Testis (tissue), 2 donors: ENCODE measurements at regions not wholly inside any gene's neighbourhood (a gene's known extent, or its start where the extent isn't known, plus 50 kb on each side); places are given as distances from the start of the nearest gene placed in this dataset.

Source experiments
- DNase-seq: peaks from one replicate; pipeline ENCODE4 v3.0.0-alpha.2; 2019
- H3K27ac ChIP-seq, 2 donors: fragments of 200-600 bp; sonication (generic); one replicate each; pipeline ENCODE4 v1.5.1; 2019
- H3K27me3 ChIP-seq: fragments of 200-600 bp; sonication (generic); one replicate; pipeline ENCODE4 v1.5.1; 2019
- H3K36me3 ChIP-seq: fragments of 200-600 bp; sonication (generic); one replicate; pipeline ENCODE4 v1.5.1; 2017; ENCODE audit warnings: low read depth; ENCODE audit errors: missing control alignments
- H3K4me1 ChIP-seq: fragments of 200-600 bp; sonication (generic); one replicate; pipeline ENCODE4 v1.5.1; 2019
- H3K4me3 ChIP-seq, 2 donors: fragments of 200-600 bp; sonication (generic); one replicate each; pipeline ENCODE4 v1.5.1; 2017 to 2019
- H3K9me3 ChIP-seq: fragments of 200-600 bp; sonication (generic); one replicate; pipeline ENCODE4 v1.5.1; 2017
- CTCF ChIP-seq, 3 experiments: fragments of 450-650 bp in 2 of 3; fragments of 200-600 bp in 1 of 3; sonication (generic) in 1 of 3; IDR thresholded peaks; one replicate each; pipeline ENCODE4 v1.5.1; 2016 to 2019; ENCODE audit warnings: antibody characterized with exemption in 3 of 3, mild to moderate bottlenecking in 2 of 3, moderate library complexity in 1 of 3
- POLR2A ChIP-seq: fragments of 450-650 bp; IDR thresholded peaks from one replicate; pipeline ENCODE4 v1.6.1; 2017; ENCODE audit warnings: antibody characterized with exemption, mild to moderate bottlenecking, moderate library complexity
- WGBS, 2 donors: methylation state at CpG; one replicate each; pipeline ENCODE4 v1.1.5; 2018; 5-methylcytosine and 5-hydroxymethylcytosine counted together
- intact Hi-C: fragments of 100-400 bp; cut with DNase I; formaldehyde crosslinking; loops from one replicate; pipeline ENCODE4 v1.15.1; 2023; ENCODE audit warnings: low total_unique reads

GRCh38 chr20:53683506-53683905, 89.9 kb upstream of the ZNF217 start:
- Histone ChIP-seq H3K27me3 (no peaks in the 10 kb centered on the region), H3K4me1 (no peaks in the 10 kb centered on the region), H3K27ac (no peak overlapping the region), H3K4me3 (no peak overlapping the region), H3K9me3 (no peaks in the 10 kb centered on the region), H3K36me3 (no peaks in the 10 kb centered on the region)
- intact Hi-C loops: no loop called here
- WGBS, 2 donors: 90 to 95% methylated on average over 3 of the region's 3 CpGs
- no peak for DNase-seq
- no peak for TF ChIP-seq POLR2A
- TF ChIP-seq CTCF (IDR thresholded peaks at IDR 0.05): no peak

- Histone ChIP-seq H3K27ac (no peak overlapping the region), H3K4me1 (peaks cover 5% of the 10 kb centered on the region), H3K27me3 (no peaks in the 10 kb centered on the region), H3K4me3 (no peak overlapping the region), H3K36me3 (no peaks in the 10 kb centered on the region), H3K9me3 (no peaks in the 10 kb centered on the region)
- DNase-seq: no peak
- TF ChIP-seq CTCF (IDR thresholded peaks at IDR 0.05): no peak
- TF ChIP-seq POLR2A: no peak
- intact Hi-C loops: no loop called here
- 91 to 92% methylated on average over 17 of the region's 17 CpGs for WGBS, 2 donors
These were observed 87.9 kb upstream of the ZNF217 start for GRCh38 chr20:53681352-53682212.

GRCh38 chr20:53679597-53680309, 86.1 kb upstream of the ZNF217 start:
- WGBS, 2 donors: 71 to 81% methylated on average over 7 of the region's 7 CpGs
- intact Hi-C loops: no loop called here
- no peaks in the 10 kb centered on the region for H3K27me3 ChIP-seq
- no peaks in the 10 kb centered on the region for H3K9me3 ChIP-seq
- no peak overlapping the region for H3K4me3 ChIP-seq
- DNase-seq: no peak
- H3K36me3 ChIP-seq: no peaks in the 10 kb centered on the region
- H3K4me1 ChIP-seq: peaks cover 5% of the 10 kb centered on the region
- H3K27ac ChIP-seq: no peak overlapping the region
- TF ChIP-seq CTCF (IDR thresholded peaks at IDR 0.05) (no peak), POLR2A (no peak)

- no peak for DNase-seq
- intact Hi-C loops: no loop called here
- no peak overlapping the region for H3K27ac ChIP-seq
These were observed 85.5 kb upstream of the ZNF217 start for GRCh38 chr20:53678990-53679596.

More at GRCh38 chr20:53678990-53679596, 85.5 kb upstream of the ZNF217 start:
- H3K27me3 ChIP-seq: no peaks in the 10 kb centered on the region
- H3K36me3 ChIP-seq: no peaks in the 10 kb centered on the region
- H3K9me3 ChIP-seq: no peaks in the 10 kb centered on the region
- H3K4me1 ChIP-seq: peaks cover 5% of the 10 kb centered on the region
- no peak for TF ChIP-seq POLR2A
- TF ChIP-seq CTCF (IDR thresholded peaks at IDR 0.05): no peak
- no peak overlapping the region for H3K4me3 ChIP-seq
- 45 to 46% methylated on average over 3 of the region's 3 CpGs for WGBS, 2 donors
